GM12872 (cell line): ENCODE measurements at regions not wholly inside any gene's neighbourhood (a gene's known extent, or its start where the extent isn't known, plus 50 kb on each side); places are given as distances from the start of the nearest gene placed in this dataset.

Source experiments
- TF ChIP-seq, protein P1 (sequence below): IDR thresholded peaks from 3 replicates; pipeline ENCODE4 v1.5.1; 2011; ENCODE audit warnings: low read depth, mild to moderate bottlenecking, low read length, moderate library complexity; ENCODE audit not compliant: insufficient read depth

- TF ChIP-seq, protein P1, sequence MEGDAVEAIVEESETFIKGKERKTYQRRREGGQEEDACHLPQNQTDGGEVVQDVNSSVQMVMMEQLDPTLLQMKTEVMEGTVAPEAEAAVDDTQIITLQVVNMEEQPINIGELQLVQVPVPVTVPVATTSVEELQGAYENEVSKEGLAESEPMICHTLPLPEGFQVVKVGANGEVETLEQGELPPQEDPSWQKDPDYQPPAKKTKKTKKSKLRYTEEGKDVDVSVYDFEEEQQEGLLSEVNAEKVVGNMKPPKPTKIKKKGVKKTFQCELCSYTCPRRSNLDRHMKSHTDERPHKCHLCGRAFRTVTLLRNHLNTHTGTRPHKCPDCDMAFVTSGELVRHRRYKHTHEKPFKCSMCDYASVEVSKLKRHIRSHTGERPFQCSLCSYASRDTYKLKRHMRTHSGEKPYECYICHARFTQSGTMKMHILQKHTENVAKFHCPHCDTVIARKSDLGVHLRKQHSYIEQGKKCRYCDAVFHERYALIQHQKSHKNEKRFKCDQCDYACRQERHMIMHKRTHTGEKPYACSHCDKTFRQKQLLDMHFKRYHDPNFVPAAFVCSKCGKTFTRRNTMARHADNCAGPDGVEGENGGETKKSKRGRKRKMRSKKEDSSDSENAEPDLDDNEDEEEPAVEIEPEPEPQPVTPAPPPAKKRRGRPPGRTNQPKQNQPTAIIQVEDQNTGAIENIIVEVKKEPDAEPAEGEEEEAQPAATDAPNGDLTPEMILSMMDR, result no peak
Measured at GRCh38 chr15:47870300-47870955, 153.1 kb downstream of the SEMA6D start.

DNA sequence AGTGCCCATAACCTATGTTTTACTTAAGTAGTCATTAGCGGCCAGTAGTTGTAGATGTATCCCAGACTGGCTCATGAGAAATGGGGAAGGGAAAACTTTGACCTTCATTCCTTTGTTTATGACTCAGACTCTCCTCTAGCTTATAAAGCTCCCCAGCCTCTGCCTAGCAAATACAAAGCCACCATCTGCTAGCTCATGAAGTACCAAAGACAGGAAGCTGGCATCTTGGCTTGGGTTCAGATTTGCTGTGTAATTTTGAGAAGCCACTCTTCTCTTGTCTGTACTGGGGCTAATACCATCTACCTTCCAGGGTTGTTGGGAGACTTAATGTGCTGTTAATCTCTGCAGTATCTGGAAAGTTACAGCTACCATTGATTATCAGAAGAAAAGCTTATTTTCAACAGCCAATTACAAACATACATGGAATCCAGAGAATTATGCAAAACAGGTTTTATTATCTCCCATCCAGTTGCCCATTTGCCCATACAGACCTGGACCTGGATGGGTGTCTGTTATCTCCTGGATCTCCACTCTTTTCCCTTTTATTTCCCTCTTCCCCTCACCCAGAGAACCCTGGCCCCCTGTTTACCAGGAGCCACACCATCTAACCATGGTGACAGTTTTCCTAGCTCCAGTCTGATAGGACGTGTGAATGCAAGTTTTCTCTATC is 153.8 kb downstream of the SEMA6D start:
- TF ChIP-seq, protein P1, result no peak

DNA sequence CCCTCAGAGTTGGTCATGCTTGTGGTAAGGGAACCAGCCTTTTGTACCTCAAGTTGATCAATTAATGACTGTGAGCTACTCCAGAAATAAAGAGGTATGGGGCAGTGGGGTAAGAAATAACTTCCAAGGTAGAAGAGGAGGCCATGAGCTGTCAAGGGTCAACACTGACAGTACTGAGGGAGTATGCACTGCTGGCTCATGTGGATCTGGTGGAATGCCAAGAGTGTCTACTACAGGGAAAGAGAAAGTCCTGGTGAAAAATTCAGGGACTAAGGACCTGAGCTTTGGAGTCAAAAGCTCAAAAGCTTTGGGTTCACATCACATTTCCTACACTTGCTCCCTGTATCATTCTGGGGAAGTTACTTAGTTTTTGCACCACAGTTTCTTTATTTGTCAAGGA is 154.9 kb downstream of the SEMA6D start:
- TF ChIP-seq, protein P1, result no peak

DNA sequence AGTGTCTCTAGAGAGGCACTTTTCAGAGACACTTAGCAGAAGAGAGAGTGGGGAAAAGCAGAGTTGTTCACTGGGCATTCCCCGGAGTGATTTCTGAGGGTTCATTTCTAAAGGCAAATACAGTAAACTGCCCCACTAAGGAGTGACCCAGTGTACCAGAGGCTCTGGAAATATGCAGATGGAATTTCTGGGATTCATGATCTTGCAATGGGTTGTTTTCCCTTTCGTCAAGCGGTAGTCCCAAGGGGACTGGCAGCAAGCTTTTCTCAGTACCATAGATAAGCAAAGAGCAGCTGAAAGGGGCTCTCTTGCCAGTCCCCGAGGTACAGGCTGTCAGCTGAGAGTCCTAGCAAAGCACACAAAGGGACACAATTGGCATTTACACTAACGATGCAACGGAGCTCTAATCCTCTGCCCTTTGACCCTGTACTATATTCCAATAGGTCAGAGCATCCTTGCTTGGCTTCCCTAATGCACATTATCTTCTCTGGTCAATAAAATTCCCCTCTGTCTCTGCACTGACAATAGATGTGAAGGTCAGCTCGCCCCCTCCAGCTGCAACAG is 155.6 kb downstream of the SEMA6D start:
- TF ChIP-seq, protein P1, result no peak

GRCh38 chr15:47876986-47877385 is 159.7 kb downstream of the SEMA6D start:
- TF ChIP-seq, protein P1, result no peak

DNA sequence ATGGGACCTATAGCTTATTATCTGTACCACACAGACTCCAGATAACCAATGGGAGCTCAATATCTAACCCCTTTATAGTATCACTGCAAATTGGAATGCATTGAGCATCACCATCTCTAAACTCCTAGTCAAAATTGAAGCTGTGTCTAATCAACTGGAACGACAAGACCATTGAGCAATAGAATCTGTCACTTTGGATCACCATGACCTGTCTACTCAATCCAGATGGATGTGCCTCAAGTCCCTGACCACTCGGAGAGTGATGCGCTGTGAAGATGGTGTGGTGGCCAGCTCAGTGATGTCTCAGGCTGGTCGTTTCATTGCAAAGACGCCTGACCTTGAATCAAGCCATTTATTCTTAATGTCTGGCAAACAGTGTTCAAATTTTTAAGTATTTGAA is 160.5 kb downstream of the SEMA6D start:
- TF ChIP-seq, protein P1, result no peak

GRCh38 chr15:47885920-47886319 is 168.6 kb downstream of the SEMA6D start:
- TF ChIP-seq, protein P1, result no peak
